ENCODE measurements at regions not wholly inside any gene's neighbourhood (a gene's known extent, or its start where the extent isn't known, plus 50 kb on each side); places are given as distances from the start of the nearest gene placed in this dataset.

DNA sequence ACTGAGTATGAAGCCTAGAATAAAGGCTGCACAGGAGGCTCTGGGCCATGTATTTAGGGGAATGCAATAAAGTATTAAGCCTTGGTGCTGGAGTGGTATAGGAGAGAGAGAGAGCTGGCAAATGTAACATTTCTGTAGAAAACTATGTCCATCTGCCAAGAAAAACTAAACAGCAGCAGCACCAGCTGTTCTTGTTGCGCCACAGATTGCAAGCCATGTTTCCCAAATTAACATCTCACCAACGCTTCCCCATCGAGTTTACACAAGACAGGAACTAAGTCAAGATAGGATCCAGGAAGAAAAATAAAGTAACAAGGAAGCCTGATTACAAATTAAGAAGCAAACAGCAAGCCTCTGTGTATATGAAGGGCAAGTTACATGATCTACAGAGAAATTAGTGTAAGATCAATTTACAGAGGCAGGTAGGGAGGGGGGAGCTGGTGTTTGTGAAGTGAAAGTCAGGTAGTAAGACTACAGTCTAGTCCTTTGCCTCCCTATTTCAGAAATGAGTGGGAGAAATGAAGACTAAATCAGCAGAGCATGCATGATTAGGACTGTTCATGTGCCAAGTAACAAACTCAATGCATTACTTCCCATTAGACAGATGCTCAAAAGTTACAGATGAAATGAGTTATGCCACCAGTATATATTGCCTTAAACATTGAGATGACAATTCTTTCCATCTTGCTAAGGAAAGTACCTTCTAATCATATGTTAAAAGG, 900.5 kb downstream of the EPHA3 start:
- Mint-ChIP-seq H3K27ac (no peak overlapping the region), H3K9me3 (peaks cover 40% of the 10 kb centered on the region), H3K36me3 (ENCODE audit: low read depth) (no peaks in the 10 kb centered on the region), H3K4me3 (no peak overlapping the region), H3K4me1 (ENCODE audit: low read depth) (no peaks in the 10 kb centered on the region), H3K27me3 (ENCODE audit: insufficient read depth) (no peaks in the 10 kb centered on the region)
- DNase-seq = no peak
- TF ChIP-seq, protein P1, sequence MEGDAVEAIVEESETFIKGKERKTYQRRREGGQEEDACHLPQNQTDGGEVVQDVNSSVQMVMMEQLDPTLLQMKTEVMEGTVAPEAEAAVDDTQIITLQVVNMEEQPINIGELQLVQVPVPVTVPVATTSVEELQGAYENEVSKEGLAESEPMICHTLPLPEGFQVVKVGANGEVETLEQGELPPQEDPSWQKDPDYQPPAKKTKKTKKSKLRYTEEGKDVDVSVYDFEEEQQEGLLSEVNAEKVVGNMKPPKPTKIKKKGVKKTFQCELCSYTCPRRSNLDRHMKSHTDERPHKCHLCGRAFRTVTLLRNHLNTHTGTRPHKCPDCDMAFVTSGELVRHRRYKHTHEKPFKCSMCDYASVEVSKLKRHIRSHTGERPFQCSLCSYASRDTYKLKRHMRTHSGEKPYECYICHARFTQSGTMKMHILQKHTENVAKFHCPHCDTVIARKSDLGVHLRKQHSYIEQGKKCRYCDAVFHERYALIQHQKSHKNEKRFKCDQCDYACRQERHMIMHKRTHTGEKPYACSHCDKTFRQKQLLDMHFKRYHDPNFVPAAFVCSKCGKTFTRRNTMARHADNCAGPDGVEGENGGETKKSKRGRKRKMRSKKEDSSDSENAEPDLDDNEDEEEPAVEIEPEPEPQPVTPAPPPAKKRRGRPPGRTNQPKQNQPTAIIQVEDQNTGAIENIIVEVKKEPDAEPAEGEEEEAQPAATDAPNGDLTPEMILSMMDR (IDR thresholded peaks at IDR 0.05) = no peak

DNA sequence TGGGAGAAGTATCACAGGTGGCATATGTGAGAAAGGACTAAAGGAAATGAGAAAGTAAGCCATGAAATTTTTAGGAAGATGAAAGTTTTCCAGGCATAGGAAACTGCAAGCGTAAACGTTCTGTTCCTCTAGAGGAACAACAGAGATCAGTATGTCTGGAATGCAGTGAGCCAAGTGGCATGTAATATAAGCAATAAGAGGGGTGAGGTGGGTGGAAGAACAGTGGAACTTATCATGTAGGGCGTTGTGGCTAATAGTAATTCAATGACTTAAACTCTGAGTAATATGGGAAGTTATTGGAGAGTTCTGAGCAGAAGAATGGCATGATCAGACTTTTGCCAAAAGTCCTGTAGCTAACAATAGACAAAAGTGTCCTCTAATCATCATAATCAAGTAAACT, 902.9 kb downstream of the EPHA3 start:
- DNase-seq = no peak
- no peak overlapping the region for H3K27ac Mint-ChIP-seq
- H3K4me1 Mint-ChIP-seq (ENCODE audit: low read depth) = no peaks in the 10 kb centered on the region
- TF ChIP-seq, protein P1 (IDR thresholded peaks at IDR 0.05) = no peak
- no peaks in the 10 kb centered on the region for H3K36me3 Mint-ChIP-seq (ENCODE audit: low read depth)
- no peaks in the 10 kb centered on the region for H3K27me3 Mint-ChIP-seq (ENCODE audit: insufficient read depth)
- no peak overlapping the region for H3K4me3 Mint-ChIP-seq
- H3K9me3 Mint-ChIP-seq = peaks cover 38% of the 10 kb centered on the region

DNA sequence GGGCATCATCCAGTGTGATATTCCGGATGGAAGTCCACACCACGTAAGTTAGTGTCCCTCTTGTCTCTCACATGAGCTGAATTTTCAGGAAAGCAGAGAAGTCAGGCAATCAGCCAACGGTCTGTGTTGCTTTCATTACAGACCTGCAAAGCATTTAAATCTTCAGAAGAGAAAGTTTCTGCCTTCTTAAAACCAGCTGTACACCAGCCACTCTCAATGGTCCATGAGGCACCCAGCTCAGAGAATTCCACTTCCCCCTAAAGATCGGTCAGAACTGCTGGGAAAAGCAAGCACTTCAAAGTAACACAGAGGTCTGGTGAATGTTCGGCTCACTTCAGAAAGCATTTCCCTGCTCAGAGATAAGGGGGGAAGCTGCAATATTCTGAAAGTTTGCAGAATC, 903.7 kb downstream of the EPHA3 start:
- Mint-ChIP-seq H3K9me3 (peaks cover 34% of the 10 kb centered on the region), H3K36me3 (ENCODE audit: low read depth) (no peaks in the 10 kb centered on the region), H3K27ac (no peak overlapping the region), H3K27me3 (ENCODE audit: insufficient read depth) (no peaks in the 10 kb centered on the region), H3K4me1 (ENCODE audit: low read depth) (no peaks in the 10 kb centered on the region), H3K4me3 (no peak overlapping the region)
- TF ChIP-seq, protein P1 (IDR thresholded peaks at IDR 0.05) = no peak
- DNase-seq = no peak

DNA sequence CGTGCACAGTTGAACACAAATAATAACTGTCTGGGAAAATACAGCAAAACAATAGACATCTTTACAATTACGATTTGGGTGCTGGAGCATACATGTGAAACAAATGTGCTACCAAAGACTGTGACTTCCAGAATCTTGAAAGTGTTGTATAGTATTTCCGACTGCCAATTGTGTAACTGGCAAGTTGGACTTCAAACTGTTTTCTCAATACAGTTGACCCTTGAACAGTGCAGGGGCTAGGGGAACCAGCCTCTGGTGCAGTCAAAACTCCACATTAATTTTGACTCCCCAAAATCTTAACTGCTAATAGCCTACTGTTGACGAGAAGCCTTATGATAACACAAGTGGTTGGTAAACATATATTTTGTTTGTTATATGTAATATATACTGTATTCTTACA, 904.2 kb downstream of the EPHA3 start:
- H3K27ac Mint-ChIP-seq = no peak overlapping the region
- no peaks in the 10 kb centered on the region for H3K27me3 Mint-ChIP-seq (ENCODE audit: insufficient read depth)
- no peaks in the 10 kb centered on the region for H3K4me1 Mint-ChIP-seq (ENCODE audit: low read depth)
- H3K4me3 Mint-ChIP-seq = no peak overlapping the region
- DNase-seq = no peak
- H3K36me3 Mint-ChIP-seq (ENCODE audit: low read depth) = no peaks in the 10 kb centered on the region
- H3K9me3 Mint-ChIP-seq = peaks cover 34% of the 10 kb centered on the region
- TF ChIP-seq, protein P1 (IDR thresholded peaks at IDR 0.05) = no peak

DNA sequence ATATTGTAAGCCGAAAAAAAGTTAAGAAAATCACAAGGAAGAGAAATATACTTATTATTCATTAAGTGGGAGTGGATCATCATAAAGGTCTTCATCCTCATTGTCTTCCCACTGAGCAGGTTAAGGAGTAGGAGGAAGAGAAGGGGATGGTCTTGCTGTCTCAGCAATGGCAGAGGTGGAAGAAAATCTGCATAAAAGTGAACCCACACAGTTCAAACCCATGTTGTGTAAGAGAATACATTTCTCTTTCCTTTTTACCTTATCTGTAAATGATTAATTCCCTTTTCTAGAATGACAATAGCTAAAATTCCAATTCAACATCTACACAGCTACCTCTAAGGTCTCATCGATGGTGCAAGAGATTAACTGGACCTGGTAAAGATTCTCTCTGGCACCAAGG, 904.6 kb downstream of the EPHA3 start:
- peaks cover 33% of the 10 kb centered on the region for H3K9me3 Mint-ChIP-seq
- no peak overlapping the region for H3K27ac Mint-ChIP-seq

More for the DNA sequence above, 904.6 kb downstream of the EPHA3 start:
- Mint-ChIP-seq H3K4me3 (no peak overlapping the region), H3K36me3 (ENCODE audit: low read depth) (no peaks in the 10 kb centered on the region), H3K27me3 (ENCODE audit: insufficient read depth) (no peaks in the 10 kb centered on the region), H3K4me1 (ENCODE audit: low read depth) (no peaks in the 10 kb centered on the region)
- TF ChIP-seq, protein P1 (IDR thresholded peaks at IDR 0.05) = no peak
- no peak for DNase-seq
